Ovary (tissue), 7 donors: ENCODE measurements at regions not wholly inside any gene's neighbourhood (a gene's known extent, or its start where the extent isn't known, plus 50 kb on each side); places are given as distances from the start of the nearest gene placed in this dataset.

ENCODE experiments used
- DNase-seq, 5 donors: peaks; one replicate each; pipeline ENCODE4 v3.0.0-alpha.2; 2019 to 2020
- H3K27ac ChIP-seq, 2 donors: fragments of 200-600 bp; one replicate each; pipeline versions ENCODE4 v1.5.1 to v1.8.0; 2019 to 2022
- H3K27me3 ChIP-seq: fragments of 200-600 bp; one replicate; pipeline ENCODE4 v1.8.0; 2022
- H3K36me3 ChIP-seq: fragments of 200-600 bp; sonication (generic); one replicate; pipeline ENCODE4 v1.5.1; 2019
- H3K4me1 ChIP-seq: one replicate; pipeline ENCODE4 v1.8.1; 2013; ENCODE audit warnings: mild to moderate bottlenecking, moderate library complexity; ENCODE audit not compliant: insufficient read depth
- H3K4me3 ChIP-seq: fragments of 200-600 bp; sonication (generic); one replicate; pipeline ENCODE4 v1.5.1; 2017
- H3K9me3 ChIP-seq, 2 donors: fragments of 200-600 bp in 1 of 2; sonication (generic) in 1 of 2; one replicate each; pipeline versions ENCODE4 v1.5.1 to v1.8.1; 2013 to 2019; ENCODE audit warnings: mild to moderate bottlenecking in 1 of 2, moderate library complexity in 1 of 2
- EP300 ChIP-seq: sonication (generic); formaldehyde crosslinking; IDR thresholded peaks from one replicate; pipeline ENCODE4 v1.6.1; 2017; ENCODE audit warnings: antibody characterized with exemption
- POLR2A ChIP-seq: fragments of 450-650 bp; IDR thresholded peaks from one replicate; pipeline ENCODE4 v1.6.1; 2017; ENCODE audit warnings: antibody characterized with exemption, mild to moderate bottlenecking, moderate library complexity
- WGBS, 3 donors: extraction: QIAGEN DNeasy Blood & Tissue Kit in 1 of 3; methylation state at CpG; one replicate each; pipeline versions ENCODE4 v1.1.5 to v1.1.7; 2013 to 2017; 5-methylcytosine and 5-hydroxymethylcytosine counted together
- intact Hi-C, 4 donors: fragments of 100-400 bp; cut with DNase I; formaldehyde crosslinking; loops; one replicate each; pipeline versions ENCODE4 v1.11.0 to v1.15.1; 2022 to 2023
- TF ChIP-seq, protein P1 (sequence below), 3 donors: fragments of 450-650 bp in 2 of 3; fragments of 200-600 bp in 1 of 3; IDR thresholded peaks; one replicate each; pipeline versions ENCODE4 v1.5.1 to v1.8.0; 2016 to 2022; ENCODE audit warnings: antibody characterized with exemption in 3 of 3, mild to moderate bottlenecking in 1 of 3
- donor health status: DM: no; HTN: no; CAD: no; lungs with moderate emphysema.
- donor health status: DM: no; HTN: no; CAD: no.
- donor health status: Bipolar disorder and iron deficiency.
- donor health status: DM: no; HTN: no; CAD: no.
- donor health status: DM: yes; HTN: yes; CAD: no.

DNA sequence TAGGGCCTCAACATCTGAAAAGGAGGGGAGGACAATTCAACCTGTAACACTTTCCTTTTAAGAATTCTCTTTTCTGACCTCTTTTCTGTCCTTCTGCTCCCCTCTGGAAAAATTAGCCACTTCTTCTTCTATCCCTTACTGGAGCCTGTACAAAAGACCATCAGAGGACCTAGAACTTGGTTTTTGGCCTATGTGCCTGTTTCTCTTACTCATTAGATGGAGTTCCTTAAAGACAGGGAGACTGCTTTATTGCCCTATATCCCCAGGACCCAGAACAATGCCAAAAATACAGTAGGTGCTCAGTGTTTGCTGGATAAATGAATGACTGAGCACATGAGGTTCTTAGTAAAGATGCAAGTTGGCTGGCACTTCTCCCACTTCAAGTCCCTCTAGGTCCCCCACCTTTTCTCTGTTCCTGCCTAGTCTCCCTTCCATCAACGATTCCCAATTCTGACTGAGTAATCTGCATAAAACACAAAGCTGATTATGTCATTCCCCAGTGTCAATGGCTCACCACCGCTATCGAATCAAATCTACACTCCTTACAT, 114.2 kb downstream of the DDX1 start:
- DNase-seq: no peak
- Histone ChIP-seq H3K4me1 (peaks cover 13% of the 10 kb centered on the region), H3K4me3 (no peak overlapping the region), H3K27me3 (no peaks in the 10 kb centered on the region), H3K27ac (no peak overlapping the region), H3K36me3 (no peaks in the 10 kb centered on the region), H3K9me3 (no peaks in the 10 kb centered on the region)
- intact Hi-C loops: no loop called here
- 83 to 98% (median 97%) methylated on average over 3 of the region's 3 CpGs for WGBS, 3 donors
- TF ChIP-seq POLR2A (no peak), EP300 (no peak)
- TF ChIP-seq, protein P1, sequence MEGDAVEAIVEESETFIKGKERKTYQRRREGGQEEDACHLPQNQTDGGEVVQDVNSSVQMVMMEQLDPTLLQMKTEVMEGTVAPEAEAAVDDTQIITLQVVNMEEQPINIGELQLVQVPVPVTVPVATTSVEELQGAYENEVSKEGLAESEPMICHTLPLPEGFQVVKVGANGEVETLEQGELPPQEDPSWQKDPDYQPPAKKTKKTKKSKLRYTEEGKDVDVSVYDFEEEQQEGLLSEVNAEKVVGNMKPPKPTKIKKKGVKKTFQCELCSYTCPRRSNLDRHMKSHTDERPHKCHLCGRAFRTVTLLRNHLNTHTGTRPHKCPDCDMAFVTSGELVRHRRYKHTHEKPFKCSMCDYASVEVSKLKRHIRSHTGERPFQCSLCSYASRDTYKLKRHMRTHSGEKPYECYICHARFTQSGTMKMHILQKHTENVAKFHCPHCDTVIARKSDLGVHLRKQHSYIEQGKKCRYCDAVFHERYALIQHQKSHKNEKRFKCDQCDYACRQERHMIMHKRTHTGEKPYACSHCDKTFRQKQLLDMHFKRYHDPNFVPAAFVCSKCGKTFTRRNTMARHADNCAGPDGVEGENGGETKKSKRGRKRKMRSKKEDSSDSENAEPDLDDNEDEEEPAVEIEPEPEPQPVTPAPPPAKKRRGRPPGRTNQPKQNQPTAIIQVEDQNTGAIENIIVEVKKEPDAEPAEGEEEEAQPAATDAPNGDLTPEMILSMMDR (IDR thresholded peaks at IDR 0.05): no peak

DNA sequence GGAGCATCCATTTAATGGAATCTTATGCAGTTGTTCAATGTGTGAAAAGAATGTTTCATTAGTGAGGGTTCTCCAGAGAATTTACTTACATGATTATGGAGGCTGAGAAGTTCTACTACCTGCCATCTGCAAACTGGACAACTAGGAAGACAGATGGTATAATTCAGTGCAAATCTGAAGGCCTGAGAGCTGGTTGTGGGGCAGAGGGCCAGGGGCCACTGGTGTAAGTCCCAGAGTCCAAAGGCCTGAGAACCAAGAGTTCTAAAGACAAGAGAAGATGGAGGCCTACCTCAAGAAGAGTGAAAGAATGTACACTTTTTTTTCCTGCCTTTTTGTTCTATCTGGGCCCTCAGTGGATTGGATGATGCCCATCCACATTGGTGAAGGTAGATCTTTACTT, 114.8 kb downstream of the DDX1 start:
- no peak for DNase-seq
- Histone ChIP-seq H3K4me3 (no peak overlapping the region), H3K36me3 (no peaks in the 10 kb centered on the region), H3K27ac (no peak overlapping the region), H3K27me3 (no peaks in the 10 kb centered on the region), H3K9me3 (no peaks in the 10 kb centered on the region), H3K4me1 (peaks cover 13% of the 10 kb centered on the region)
- intact Hi-C loops: no loop called here
- TF ChIP-seq, protein P1 (IDR thresholded peaks at IDR 0.05): no peak
- TF ChIP-seq POLR2A: no peak
- TF ChIP-seq EP300: no peak

DNA sequence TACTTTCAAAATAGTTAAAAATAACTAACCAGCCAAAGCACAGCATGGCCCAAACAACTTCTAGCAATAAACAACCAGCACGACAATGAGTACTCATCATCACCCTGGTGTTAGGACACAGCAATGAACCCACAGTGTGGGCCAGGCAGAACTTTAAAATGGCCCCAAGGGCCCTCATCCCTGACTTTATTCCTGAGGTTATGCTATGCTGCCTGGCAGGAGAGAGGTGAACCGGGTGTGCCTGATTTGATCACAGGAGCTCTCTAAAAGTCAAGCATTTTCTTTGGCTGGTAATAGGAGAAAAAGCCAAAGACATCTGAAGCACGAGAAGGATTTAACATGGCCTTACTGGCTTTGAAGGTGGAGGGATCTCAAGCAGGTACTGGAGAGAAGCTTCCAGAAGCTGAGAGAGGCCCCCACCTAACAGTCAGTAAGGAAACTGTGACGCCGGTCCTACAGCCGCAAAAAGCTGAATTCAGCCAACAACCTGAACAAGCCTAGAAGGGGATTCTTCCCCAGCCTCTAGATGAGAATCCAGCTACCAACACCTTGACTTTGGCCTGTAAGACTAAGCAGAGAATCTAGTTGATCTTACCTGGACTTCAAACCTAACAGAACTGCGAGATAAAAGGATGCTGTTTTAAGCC, 115.4 kb downstream of the DDX1 start:
- 96% methylated on average over 7 of the region's 7 CpGs for WGBS, 3 donors
- no peak for TF ChIP-seq EP300
- no peak for TF ChIP-seq POLR2A
- TF ChIP-seq, protein P1 (IDR thresholded peaks at IDR 0.05): no peak

DNA sequence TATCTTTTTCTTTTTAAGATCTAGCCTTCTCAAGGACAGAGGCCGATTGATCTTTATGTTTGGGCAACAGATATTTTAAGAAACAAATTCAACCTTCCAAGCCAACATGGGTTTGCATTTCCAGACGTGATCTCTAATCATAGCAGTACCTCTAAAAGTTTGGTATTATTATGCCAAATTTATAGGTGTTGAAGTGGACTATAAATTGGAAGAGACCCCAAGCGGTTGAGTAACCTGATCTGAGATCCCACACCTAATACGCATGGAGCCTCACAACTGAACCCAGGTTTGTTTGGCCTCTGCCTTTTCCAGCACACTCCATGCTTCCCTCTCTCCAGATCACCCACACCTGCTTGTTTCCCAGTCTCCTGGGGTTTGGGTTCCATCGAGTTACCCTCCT, 116.5 kb downstream of the DDX1 start:
- Histone ChIP-seq H3K4me3 (no peak overlapping the region), H3K36me3 (no peaks in the 10 kb centered on the region), H3K4me1 (peaks cover 13% of the 10 kb centered on the region), H3K9me3 (no peaks in the 10 kb centered on the region), H3K27ac (no peak overlapping the region), H3K27me3 (no peaks in the 10 kb centered on the region)
- TF ChIP-seq EP300: no peak
- TF ChIP-seq, protein P1 (IDR thresholded peaks at IDR 0.05): no peak
- TF ChIP-seq POLR2A: no peak
- no peak for DNase-seq
- 80 to 85% (median 81%) methylated on average over 5 of the region's 5 CpGs for WGBS, 3 donors
- intact Hi-C loops: no loop called here

More for the DNA sequence above, 115.4 kb downstream of the DDX1 start:
- no peak overlapping the region for H3K27ac ChIP-seq
- H3K36me3 ChIP-seq: no peaks in the 10 kb centered on the region
- no peak for DNase-seq
- H3K4me3 ChIP-seq: no peak overlapping the region
- peaks cover 13% of the 10 kb centered on the region for H3K4me1 ChIP-seq
- intact Hi-C loops: no loop called here
- H3K27me3 ChIP-seq: no peaks in the 10 kb centered on the region
- no peaks in the 10 kb centered on the region for H3K9me3 ChIP-seq
